GM19239 (cell line): ENCODE measurements at regions not wholly inside any gene's neighbourhood (a gene's known extent, or its start where the extent isn't known, plus 50 kb on each side); places are given as distances from the start of the nearest gene placed in this dataset.

ENCODE experiments used
- DNase-seq: peaks from one replicate; pipeline ENCODE4 v3.0.0; 2011; ENCODE audit warnings: low spot score; ENCODE audit not compliant: insufficient read length
- FAIRE-seq: peaks from 2 replicates; lab custom pipeline; 2011; peaks lifted over from hg19 to GRCh38; lab: Jason Lieb, UNC

- DNase-seq, result no peak
- no peak for FAIRE-seq
Measured at GRCh38 chr15:79230766-79231165, 51.8 kb upstream of the ANKRD34C start.

GRCh38 chr15:79222808-79223207, 59.7 kb upstream of the ANKRD34C start:
- no peak for FAIRE-seq
- DNase-seq, result no peak

- DNase-seq (no peak), FAIRE-seq (no peak)
Measured at GRCh38 chr15:79221696-79222095, 60.8 kb upstream of the ANKRD34C start.

GRCh38 chr15:79219393-79220056, 63.0 kb upstream of the ANKRD34C start:
- no peak for DNase-seq
- FAIRE-seq, result no peak

DNA sequence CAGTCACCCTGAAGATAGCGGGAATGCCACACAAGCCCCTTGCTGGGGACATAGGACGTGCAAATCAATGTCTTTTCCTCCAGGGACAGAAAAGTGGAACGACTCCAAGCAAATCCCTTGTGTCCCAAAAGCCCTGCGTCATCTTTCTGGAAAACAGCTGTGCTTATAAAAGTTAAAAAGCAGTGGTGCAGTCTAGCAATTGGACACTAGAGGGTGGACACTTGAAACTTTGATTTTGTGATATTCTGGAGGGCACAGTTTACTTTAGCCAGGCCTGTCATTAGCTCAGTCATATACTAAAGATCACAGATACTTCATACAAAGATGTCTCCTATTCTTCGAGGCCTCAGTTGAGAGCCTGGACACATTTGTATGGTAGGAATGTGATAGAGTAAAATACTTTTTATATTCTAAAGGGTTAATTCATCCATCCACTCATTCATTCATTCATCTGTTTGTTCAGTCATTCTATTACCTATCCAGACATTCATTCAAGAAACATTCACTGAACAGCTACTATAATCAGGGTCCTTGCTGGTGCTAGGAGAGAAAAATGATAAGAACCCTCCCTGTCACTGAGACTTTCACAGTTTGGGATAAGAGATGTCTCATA, 63.8 kb upstream of the ANKRD34C start:
- no peak for FAIRE-seq
- no peak for DNase-seq

DNA sequence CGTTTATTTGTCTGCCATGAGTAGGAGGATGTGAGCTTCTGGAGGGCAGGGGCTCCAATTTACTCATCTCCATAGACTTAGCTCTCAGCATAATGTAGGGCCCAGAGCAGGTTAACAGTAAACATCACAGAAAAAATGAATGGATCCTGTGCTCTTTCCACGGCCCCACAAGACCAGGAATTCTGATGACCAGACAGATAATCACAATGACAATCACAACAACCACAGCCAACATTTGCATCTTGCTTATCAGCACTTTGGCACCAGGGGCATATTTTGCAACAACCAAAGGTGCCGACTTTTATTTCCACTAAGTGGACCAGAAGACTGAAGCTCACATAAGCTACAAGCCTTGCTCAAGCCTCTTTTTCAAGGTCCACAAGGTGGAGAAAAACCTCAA, 68.9 kb upstream of the ANKRD34C start:
- FAIRE-seq (no peak), DNase-seq (no peak)

DNA sequence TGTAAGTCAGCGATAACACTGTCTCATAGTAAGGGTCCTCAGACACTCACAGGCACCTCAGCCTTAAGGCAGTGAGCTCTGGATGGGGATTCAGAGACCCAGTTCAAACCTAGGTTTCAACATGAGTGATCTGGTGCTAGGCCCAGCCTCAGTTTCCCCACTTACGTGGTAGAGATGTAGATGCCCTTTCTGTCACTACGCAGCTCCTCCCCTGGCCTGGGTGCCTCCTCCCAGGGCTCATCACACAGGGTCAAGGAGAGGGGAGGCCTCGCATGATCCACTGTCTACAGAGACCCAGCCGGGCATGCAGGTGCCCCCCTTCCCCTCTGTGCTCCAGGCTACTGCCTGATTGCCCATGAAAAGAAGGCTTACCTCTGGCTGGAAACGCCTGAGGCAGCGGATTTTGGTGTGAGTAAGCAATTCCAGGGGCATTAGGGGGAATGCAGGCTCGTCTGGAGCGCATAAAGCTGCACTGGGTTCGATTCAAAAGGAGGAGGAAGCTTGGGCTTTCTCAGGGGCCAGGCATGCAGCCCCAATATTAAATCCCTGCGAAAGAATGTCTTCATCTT, 69.8 kb upstream of the ANKRD34C start:
- DNase-seq, result no peak
- no peak for FAIRE-seq

GRCh38 chr15:79211481-79211880, 71.0 kb upstream of the ANKRD34C start:
- no peak for DNase-seq
- no peak for FAIRE-seq

- no peak for DNase-seq
- no peak for FAIRE-seq
Measured at GRCh38 chr15:79209690-79210089, 72.8 kb upstream of the ANKRD34C start.

DNA sequence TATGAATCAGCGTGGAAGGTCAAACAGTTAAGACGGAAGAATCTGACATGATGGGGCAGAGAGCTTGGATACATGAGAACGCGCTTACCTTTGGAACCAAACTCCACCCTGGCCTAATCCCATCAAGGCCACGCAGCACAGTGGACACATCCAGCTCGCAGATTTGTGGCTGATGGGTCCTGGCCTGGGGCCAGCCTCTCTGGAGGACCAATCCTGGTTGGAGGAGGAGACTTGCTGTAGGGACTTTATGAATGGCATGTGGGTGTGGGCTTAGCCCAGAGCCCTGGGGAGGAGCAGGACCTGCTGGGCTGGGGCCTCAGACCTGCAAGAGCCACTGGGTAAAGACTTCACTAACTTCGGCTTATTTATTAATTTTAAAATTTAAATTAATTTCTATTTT, 73.4 kb upstream of the ANKRD34C start:
- FAIRE-seq, result no peak
- DNase-seq, result no peak

- no peak for DNase-seq
- no peak for FAIRE-seq
Measured at GRCh38 chr15:79208179-79208578, 74.3 kb upstream of the ANKRD34C start.

- FAIRE-seq (no peak), DNase-seq (no peak)
Measured at GRCh38 chr15:79206940-79207339, 75.6 kb upstream of the ANKRD34C start.

DNA sequence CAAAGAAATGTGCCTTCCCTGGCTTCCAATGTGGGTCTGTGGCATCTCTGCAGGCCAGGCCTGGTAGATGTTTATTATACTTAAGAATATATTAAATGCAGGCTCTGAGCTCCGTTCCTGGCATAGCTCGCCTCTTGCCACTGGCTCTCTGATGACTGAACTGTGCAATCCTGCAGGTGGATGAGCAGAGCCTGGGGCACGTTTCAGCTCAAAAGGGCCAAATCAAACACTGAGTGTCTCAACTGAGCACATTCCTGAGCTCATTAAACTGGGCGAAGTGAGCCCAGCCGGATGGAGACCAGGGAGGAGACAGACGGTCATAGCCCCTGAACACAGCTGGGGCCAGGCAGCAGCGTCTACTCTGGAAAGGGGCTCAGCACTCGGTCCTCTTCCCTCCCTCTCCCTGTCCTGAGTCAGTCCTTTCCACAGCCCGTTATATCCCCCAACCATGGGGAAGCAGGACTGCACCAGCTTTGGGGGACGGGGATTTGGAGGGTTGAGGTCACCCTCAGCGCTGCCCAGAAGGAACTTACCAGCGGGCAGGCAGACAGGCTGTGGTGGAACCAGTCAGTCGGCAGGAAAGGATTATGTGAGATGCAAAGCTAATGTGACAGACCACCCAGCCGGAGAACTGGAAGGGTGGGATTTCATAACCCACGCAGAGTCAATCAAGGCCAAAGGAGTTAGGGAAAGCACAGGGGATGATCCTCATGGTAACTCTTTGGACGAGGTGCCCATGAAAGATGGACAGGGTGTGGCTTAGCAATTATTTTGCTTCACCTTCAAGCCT, 77.4 kb upstream of the ANKRD34C start:
- FAIRE-seq, result no peak

GRCh38 chr15:79198461-79198860, 84.1 kb upstream of the ANKRD34C start:
- DNase-seq, result no peak
- no peak for FAIRE-seq

More for the DNA sequence above, 77.4 kb upstream of the ANKRD34C start:
- no peak for DNase-seq

DNA sequence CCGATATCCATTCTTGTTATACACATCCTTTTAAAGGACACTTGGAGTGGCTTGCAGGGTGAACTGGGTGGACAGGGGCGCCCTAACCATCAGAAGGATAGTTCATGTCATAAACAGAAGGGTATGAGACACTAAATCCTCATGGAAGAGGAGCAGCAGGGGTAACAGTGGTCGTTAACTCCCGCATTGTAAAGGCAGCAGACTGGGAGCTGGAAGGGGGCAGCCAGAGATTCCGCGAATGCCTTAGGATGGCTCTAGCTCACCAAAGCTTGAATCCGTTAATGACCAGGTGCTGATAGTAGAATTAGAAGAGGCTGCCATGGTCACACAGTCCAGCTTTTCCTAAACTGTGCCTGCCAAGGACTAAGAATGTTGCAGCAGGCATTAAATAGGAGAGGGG, 85.2 kb upstream of the ANKRD34C start:
- no peak for FAIRE-seq
- no peak for DNase-seq

GRCh38 chr15:79195802-79196201, 86.7 kb upstream of the ANKRD34C start:
- FAIRE-seq, result no peak
- DNase-seq, result no peak

DNA sequence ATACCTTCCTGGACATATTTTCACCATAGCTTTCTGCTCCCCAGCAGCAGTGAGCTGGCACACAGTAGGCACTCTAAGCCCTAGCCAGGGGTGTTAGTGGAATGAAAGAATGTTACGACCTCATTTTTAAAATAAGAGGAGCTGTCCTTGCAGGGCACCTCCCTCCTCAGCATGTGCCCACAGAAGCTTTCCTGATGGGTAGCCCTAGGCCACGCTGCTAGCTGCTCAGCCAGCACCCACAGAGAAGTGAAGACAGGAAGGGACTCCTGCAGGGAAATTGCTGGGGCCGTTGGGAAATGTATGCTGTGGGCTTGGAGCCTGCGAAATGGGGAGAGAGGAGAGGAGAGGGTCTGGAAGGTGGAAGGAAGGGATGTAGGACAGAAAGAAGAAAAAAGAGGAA, 87.3 kb upstream of the ANKRD34C start:
- FAIRE-seq, result no peak
- no peak for DNase-seq

DNA sequence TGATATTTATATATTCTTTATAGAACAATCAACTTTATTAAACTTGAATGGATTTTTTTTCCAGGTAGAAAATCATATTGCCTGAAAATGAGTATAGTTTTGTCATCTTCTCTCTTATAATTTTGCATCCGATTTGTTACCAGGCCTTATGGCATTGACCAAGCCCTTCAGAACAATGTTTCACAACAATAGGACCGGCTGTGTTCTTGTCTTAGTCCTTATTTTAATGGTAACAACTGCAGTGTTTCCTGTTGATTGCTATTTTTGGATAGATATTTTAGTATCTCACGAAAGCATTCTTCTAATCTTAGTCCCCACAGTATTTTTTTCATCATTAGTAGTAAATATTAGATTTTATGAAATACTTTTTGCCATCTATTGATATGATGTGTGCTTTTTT, 88.1 kb upstream of the ANKRD34C start:
- no peak for FAIRE-seq

GRCh38 chr15:79193549-79193948, 89.0 kb upstream of the ANKRD34C start:
- DNase-seq, result no peak
- FAIRE-seq, result no peak

More for the DNA sequence above, 88.1 kb upstream of the ANKRD34C start:
- no peak for DNase-seq

DNA sequence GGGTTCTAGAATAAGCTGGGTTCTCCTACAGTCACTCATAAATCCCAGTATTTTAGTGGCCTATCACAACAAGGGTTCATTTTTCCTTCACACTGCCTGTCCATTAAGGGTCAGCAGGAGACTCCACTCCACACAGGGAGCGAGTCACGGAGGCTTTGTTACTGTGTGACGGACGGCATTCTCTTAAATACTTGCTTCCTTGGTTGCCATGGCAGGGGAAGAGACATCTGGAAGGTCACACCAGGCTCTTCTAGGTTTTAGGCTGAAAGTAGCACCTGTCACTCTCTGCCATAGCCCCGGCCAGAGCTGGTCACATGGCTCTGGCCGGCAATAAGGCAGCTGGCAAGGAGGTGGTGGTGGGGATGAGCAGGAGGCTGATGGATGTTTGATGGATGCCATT, 89.4 kb upstream of the ANKRD34C start:
- DNase-seq, result no peak

DNA sequence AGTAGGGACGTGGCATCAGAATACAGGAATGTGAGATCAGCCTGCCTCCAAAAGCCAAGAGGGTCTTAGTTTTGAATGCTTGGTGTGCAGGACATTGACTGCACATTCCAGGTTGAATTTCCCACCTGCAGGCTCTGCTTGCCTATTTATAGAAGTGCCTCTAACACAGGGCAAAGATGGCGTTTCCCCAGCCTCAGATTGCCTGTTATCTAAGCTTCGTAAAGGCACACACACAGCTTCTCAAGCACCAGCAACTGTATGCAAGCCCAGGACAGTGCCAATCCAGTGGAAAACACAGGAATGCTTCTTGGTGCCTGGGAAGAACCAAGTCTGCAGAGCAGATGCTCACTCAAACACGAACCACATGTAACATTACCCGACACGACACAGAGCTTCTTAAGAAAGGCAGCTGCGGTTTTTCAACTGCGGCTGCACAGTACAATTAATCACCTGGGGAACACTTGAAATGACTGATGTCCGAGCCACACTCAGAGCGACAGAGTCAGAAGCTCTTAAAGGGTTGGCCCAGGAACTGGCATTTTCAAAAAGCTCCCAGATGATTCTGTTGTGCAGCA, 90.0 kb upstream of the ANKRD34C start:
- DNase-seq, result no peak
- no peak for FAIRE-seq

More for the DNA sequence above, 89.4 kb upstream of the ANKRD34C start:
- FAIRE-seq, result no peak
